Esophagus squamous epithelium (tissue), 5 donors: ENCODE measurements at regions not wholly inside any gene's neighbourhood (a gene's known extent, or its start where the extent isn't known, plus 50 kb on each side); places are given as distances from the start of the nearest gene placed in this dataset.

Experiments
- DNase-seq: peaks from one replicate; lab custom pipeline; 2025; lab: John Stamatoyannopoulos, UW
- H3K27ac ChIP-seq, 4 donors: fragments of 200-600 bp; sonication (generic); one replicate each; pipeline ENCODE4 v1.5.1; 2016 to 2019; ENCODE audit warnings: mild to moderate bottlenecking in 1 of 4
- H3K27me3 ChIP-seq, 4 donors: fragments of 200-600 bp; sonication (generic); 1 replicate in 3 of 4; 2 replicates in 1 of 4; pipeline versions ENCODE4 v1.5.1 to v1.6.0; 2017 to 2021; ENCODE audit warnings: antibody characterized with exemption in 1 of 4
- H3K36me3 ChIP-seq, 3 donors: fragments of 200-600 bp; sonication (generic); one replicate each; pipeline ENCODE4 v1.5.1; 2016 to 2019
- H3K4me1 ChIP-seq, 3 donors: fragments of 200-600 bp; sonication (generic); one replicate each; pipeline ENCODE4 v1.5.1; 2017 to 2019
- H3K4me3 ChIP-seq, 4 donors: fragments of 200-600 bp; sonication (generic); 1 replicate in 3 of 4; 2 replicates in 1 of 4; pipeline ENCODE4 v1.5.1; 2016 to 2019; ENCODE audit warnings: mild to moderate bottlenecking in 2 of 4, moderate library complexity in 1 of 4
- H3K9me3 ChIP-seq, 3 donors: fragments of 200-600 bp; sonication (generic); one replicate each; pipeline ENCODE4 v1.5.1; 2016 to 2019
- POLR2A ChIP-seq, 4 donors: fragments of 450-650 bp; IDR thresholded peaks; one replicate each; pipeline ENCODE4 v1.6.1; 2017; ENCODE audit warnings: antibody characterized with exemption in 4 of 4, mild to moderate bottlenecking in 4 of 4, moderate library complexity in 3 of 4
- WGBS, 2 donors: methylation state at CpG; one replicate each; pipeline ENCODE4 v1.1.5; 2018; 5-methylcytosine and 5-hydroxymethylcytosine counted together
- intact Hi-C: fragments of 100-400 bp; cut with DNase I; formaldehyde crosslinking; loops from one replicate; pipeline ENCODE4 v1.15.0; 2022
- TF ChIP-seq, protein P1 (sequence below), 6 experiments: fragments of 450-650 bp in 4 of 6; fragments of 200-600 bp in 2 of 6; sonication (generic) in 2 of 6; IDR thresholded peaks; one replicate each; pipeline ENCODE4 v1.5.1; 2016 to 2019; ENCODE audit warnings: antibody characterized with exemption in 6 of 6, mild to moderate bottlenecking in 4 of 6, moderate library complexity in 4 of 6
- donor health status: DM: yes; HTN: yes; CAD: no.

DNA sequence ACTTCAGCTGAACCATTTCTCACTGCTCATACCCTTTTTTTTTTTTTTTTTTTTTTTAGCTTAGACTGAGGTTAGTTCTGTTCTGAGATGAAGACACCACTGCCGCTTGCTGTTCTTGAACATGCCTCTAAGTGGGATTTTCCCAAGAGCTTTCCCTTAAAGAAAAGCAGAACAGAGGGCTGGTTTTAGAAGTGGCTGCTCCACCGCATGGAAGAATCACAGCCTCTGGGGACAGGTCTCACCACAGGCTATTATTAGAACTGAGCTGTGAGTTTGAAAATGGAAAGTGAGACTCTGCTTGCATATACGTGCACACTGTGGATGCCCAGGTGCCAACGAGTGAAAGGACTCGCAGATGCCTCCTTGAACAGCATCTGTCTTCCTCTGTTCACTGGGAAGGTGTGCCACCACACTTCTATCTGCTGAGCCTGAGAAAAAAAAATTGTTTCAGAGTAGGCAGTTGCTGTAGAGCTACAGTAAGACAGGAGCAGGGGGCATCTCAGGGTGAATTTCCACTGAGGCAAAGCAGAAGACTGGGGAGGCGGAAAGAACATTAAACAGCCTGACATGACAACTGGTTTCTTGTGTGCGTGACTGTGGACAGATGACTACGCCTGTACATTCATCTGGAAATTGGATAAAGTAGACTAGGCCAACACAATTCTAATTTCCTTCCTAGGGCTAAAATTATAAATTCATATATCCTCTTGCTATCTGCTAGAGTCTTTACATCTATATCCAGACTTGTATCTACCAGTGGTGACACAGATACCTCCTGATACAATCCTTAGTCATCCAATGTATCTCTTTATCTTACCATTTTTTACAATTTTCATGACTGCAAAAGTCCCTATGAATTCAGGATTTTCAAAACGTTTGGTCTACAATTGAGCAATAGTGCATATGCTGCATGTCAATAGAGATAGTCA is 1045.7 kb upstream of the CELF4 start:
- Histone ChIP-seq H3K4me1 (no peaks in the 10 kb centered on the region), H3K27ac (no peak overlapping the region), H3K9me3 (no peaks in the 10 kb centered on the region), H3K36me3 (no peaks in the 10 kb centered on the region), H3K4me3 (no peak overlapping the region), H3K27me3 (no peaks in the 10 kb centered on the region)
- DNase-seq, result no peak
- WGBS, 2 donors, result 66 to 74% methylated on average over 9 of the region's 9 CpGs
- intact Hi-C loops, result no loop called here
- TF ChIP-seq, protein P1, sequence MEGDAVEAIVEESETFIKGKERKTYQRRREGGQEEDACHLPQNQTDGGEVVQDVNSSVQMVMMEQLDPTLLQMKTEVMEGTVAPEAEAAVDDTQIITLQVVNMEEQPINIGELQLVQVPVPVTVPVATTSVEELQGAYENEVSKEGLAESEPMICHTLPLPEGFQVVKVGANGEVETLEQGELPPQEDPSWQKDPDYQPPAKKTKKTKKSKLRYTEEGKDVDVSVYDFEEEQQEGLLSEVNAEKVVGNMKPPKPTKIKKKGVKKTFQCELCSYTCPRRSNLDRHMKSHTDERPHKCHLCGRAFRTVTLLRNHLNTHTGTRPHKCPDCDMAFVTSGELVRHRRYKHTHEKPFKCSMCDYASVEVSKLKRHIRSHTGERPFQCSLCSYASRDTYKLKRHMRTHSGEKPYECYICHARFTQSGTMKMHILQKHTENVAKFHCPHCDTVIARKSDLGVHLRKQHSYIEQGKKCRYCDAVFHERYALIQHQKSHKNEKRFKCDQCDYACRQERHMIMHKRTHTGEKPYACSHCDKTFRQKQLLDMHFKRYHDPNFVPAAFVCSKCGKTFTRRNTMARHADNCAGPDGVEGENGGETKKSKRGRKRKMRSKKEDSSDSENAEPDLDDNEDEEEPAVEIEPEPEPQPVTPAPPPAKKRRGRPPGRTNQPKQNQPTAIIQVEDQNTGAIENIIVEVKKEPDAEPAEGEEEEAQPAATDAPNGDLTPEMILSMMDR (IDR thresholded peaks at IDR 0.05), result no peak
- TF ChIP-seq POLR2A (IDR thresholded peaks at IDR 0.05), result no peak

DNA sequence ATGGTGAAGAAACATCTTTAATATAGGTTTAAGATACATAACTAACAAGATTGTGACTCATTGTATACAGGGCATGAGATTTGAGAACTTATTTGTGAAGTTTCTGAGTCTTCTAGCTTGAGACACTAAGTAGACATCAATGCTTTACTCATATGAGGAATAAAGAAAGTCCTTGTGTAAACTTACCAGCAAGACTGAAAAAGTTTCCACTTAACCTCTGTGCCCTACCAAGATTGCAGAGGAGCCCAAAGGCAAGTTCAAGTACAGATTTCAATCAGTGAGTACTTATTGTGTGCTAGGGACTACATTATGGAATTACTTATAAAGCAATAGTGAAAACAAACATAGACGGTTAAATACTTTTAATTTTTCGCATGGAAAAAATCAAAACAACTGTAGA is 1041.2 kb upstream of the CELF4 start:
- TF ChIP-seq POLR2A (IDR thresholded peaks at IDR 0.05), result no peak
- TF ChIP-seq, protein P1 (IDR thresholded peaks at IDR 0.05), result no peak

DNA sequence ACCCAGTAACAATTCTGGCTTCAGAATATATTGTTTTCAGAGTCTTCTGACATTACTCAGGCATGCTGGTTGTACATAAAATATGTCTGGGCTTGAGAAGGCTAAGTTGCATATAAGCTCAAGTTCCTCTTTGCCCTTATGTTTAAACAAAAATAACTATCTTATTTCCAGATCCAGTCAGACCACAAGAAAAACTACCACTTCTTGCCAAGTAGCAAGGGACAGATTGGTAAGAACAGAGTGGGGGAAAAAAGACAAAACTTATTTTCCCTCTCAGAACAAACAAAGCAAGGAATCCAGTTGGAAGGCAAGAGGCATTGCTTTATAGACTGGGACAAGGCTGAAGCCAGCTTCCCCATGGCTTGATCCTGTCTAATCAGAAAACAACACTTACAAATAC is 1036.7 kb upstream of the CELF4 start:
- no peaks in the 10 kb centered on the region for H3K4me1 ChIP-seq
- no peaks in the 10 kb centered on the region for H3K9me3 ChIP-seq
- no peak for DNase-seq
- TF ChIP-seq POLR2A (IDR thresholded peaks at IDR 0.05), result no peak
- TF ChIP-seq, protein P1 (IDR thresholded peaks at IDR 0.05), result no peak
- no peak overlapping the region for H3K4me3 ChIP-seq
- no peaks in the 10 kb centered on the region for H3K27me3 ChIP-seq
- no peaks in the 10 kb centered on the region for H3K36me3 ChIP-seq
- intact Hi-C loops, result no loop called here
- no peak overlapping the region for H3K27ac ChIP-seq

More for the DNA sequence above, 1041.2 kb upstream of the CELF4 start:
- H3K27me3 ChIP-seq, result no peaks in the 10 kb centered on the region
- 80 to 89% methylated on average over 2 of the region's 2 CpGs for WGBS, 2 donors
- no peak for DNase-seq
- no peaks in the 10 kb centered on the region for H3K4me1 ChIP-seq
- no peak overlapping the region for H3K4me3 ChIP-seq
- no peak overlapping the region for H3K27ac ChIP-seq
- intact Hi-C loops, result no loop called here
- no peaks in the 10 kb centered on the region for H3K9me3 ChIP-seq
- no peaks in the 10 kb centered on the region for H3K36me3 ChIP-seq

DNA sequence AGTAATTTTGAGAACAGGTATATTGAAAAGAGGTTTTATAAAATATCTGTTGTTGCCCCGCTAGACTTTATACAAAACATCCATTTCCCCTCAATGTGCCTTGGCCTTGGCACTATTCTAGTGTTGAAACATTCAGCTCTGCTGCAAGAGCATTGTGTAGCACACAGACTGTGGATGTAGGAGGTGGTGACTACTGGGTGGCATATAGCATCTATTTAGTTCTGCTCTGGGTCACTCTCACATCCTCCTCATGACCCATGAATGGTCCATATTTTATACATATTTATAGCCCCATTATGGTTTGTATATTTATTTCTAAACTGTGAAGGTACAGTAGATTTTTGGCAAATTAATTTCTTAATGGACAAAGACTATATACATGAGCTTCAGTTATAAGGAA is 1022.0 kb upstream of the CELF4 start:
- DNase-seq, result no peak
- H3K27ac ChIP-seq, result no peak overlapping the region
- H3K4me3 ChIP-seq, result no peak overlapping the region
- no peak for TF ChIP-seq POLR2A (IDR thresholded peaks at IDR 0.05)
- H3K9me3 ChIP-seq, result no peaks in the 10 kb centered on the region
- H3K36me3 ChIP-seq, result no peaks in the 10 kb centered on the region
- H3K27me3 ChIP-seq, result no peaks in the 10 kb centered on the region
- intact Hi-C loops, result no loop called here
- 83 to 88% methylated on average over 1 of the region's 1 CpG for WGBS, 2 donors
- H3K4me1 ChIP-seq, result no peaks in the 10 kb centered on the region

DNA sequence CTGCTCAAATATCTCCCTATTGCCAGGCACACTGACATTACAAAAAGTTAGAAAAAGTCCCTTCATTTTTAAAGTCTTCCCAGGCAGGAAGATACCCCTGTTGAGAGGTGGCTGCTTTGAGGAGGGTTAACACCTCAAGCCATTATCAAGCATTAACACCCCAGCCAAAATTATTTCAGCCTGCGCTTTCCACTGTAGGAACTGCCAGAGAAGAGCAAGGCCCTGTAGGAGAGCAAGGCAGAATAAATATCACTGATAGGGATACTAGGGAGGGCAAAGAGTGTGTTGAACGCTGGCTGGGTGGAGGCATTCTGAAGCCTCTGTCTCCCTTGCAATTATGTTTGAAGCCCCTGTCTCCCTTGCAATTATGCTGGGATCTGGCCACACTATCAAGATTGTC is 1020.7 kb upstream of the CELF4 start:
- no peak for DNase-seq
- no peaks in the 10 kb centered on the region for H3K4me1 ChIP-seq
- H3K4me3 ChIP-seq, result no peak overlapping the region
- intact Hi-C loops, result no loop called here
- WGBS, 2 donors, result 73% methylated on average over 2 of the region's 2 CpGs
- no peaks in the 10 kb centered on the region for H3K27me3 ChIP-seq
- TF ChIP-seq, protein P1 (IDR thresholded peaks at IDR 0.05), result no peak
- no peak for TF ChIP-seq POLR2A (IDR thresholded peaks at IDR 0.05)
- no peak overlapping the region for H3K27ac ChIP-seq
- no peaks in the 10 kb centered on the region for H3K9me3 ChIP-seq
- no peaks in the 10 kb centered on the region for H3K36me3 ChIP-seq
